ENCODE measurements at regions not wholly inside any gene's neighbourhood (a gene's known extent, or its start where the extent isn't known, plus 50 kb on each side); places are given as distances from the start of the nearest gene placed in this dataset.
"Not testable (repeated sequence)": the region's sequence is repeated elsewhere in the genome, so short reads cannot be mapped to it uniquely, and the experiment has no call there.

- no peak for DNase-seq (ENCODE audit: low read depth in 2 of 2)
- no peak overlapping the region for H3K4me3 ChIP-seq (replicated peaks in 1 of 2; ENCODE audit: low read depth in 2 of 2, low read length in 2 of 2)
- no peak for TF ChIP-seq CTCF (IDR thresholded peaks at IDR 0.05; ENCODE audit: low read depth, low read length)
These were observed 66.8 kb upstream of the RASGRP1 start for GRCh38 chr15:38631119-38632075.

GRCh38 chr15:38635170-38635569, 70.6 kb upstream of the RASGRP1 start:
- no peak for TF ChIP-seq CTCF (IDR thresholded peaks at IDR 0.05; ENCODE audit: low read depth, low read length)

GRCh38 chr15:38636597-38636996, 72.0 kb upstream of the RASGRP1 start:
- H3K4me3 ChIP-seq (replicated peaks in 1 of 2; ENCODE audit: low read depth in 2 of 2, low read length in 2 of 2) = no peak overlapping the region
- no peak for DNase-seq (ENCODE audit: low read depth in 2 of 2)
- no peak for TF ChIP-seq CTCF (IDR thresholded peaks at IDR 0.05; ENCODE audit: low read depth, low read length)

More at GRCh38 chr15:38635170-38635569, 70.6 kb upstream of the RASGRP1 start:
- no peak overlapping the region for H3K4me3 ChIP-seq (replicated peaks in 1 of 2; ENCODE audit: low read depth in 2 of 2, low read length in 2 of 2)
- DNase-seq (ENCODE audit: low read depth in 2 of 2) = no peak

- no peak for DNase-seq (ENCODE audit: low read depth in 2 of 2)
- no peak for TF ChIP-seq CTCF (IDR thresholded peaks at IDR 0.05; ENCODE audit: low read depth, low read length)
- no peak overlapping the region for H3K4me3 ChIP-seq (replicated peaks in 1 of 2; ENCODE audit: low read depth in 2 of 2, low read length in 2 of 2)
These were observed 73.5 kb upstream of the RASGRP1 start for GRCh38 chr15:38638126-38638525.

- H3K4me3 ChIP-seq (replicated peaks in 1 of 2; ENCODE audit: low read depth in 2 of 2, low read length in 2 of 2) = no peak overlapping the region
- DNase-seq (ENCODE audit: low read depth in 2 of 2) = no peak
- TF ChIP-seq CTCF (IDR thresholded peaks at IDR 0.05; ENCODE audit: low read depth, low read length) = no peak
These were observed 74.2 kb upstream of the RASGRP1 start for GRCh38 chr15:38638811-38639210.

GRCh38 chr15:38642689-38643270, 78.2 kb upstream of the RASGRP1 start:
- no peak for TF ChIP-seq CTCF (IDR thresholded peaks at IDR 0.05; ENCODE audit: low read depth, low read length)
- no peak for DNase-seq (ENCODE audit: low read depth in 2 of 2)
- no peak overlapping the region for H3K4me3 ChIP-seq (replicated peaks in 1 of 2; ENCODE audit: low read depth in 2 of 2, low read length in 2 of 2)

- not testable (repeated sequence) for H3K4me3 ChIP-seq (replicated peaks in 1 of 2; ENCODE audit: low read depth in 2 of 2, low read length in 2 of 2); DNase-seq (ENCODE audit: low read depth in 2 of 2)
These were observed 79.7 kb upstream of the RASGRP1 start for GRCh38 chr15:38644353-38644752.

Data from cardiac fibroblast (primary cell).